Keratinocyte (primary cell): ENCODE measurements at regions not wholly inside any gene's neighbourhood (a gene's known extent, or its start where the extent isn't known, plus 50 kb on each side); places are given as distances from the start of the nearest gene placed in this dataset.

Experiments used
- DNase-seq: peaks from one replicate; pipeline ENCODE4 v3.0.0-alpha.2; 2011; ENCODE audit warnings: low read depth, missing footprints, low spot score
- FAIRE-seq: peaks from 2 replicates; lab custom pipeline; 2011; peaks lifted over from hg19 to GRCh38; lab: Jason Lieb, UNC
- H2AFZ ChIP-seq: 2 replicates; pipeline ENCODE4 v1.6.0; 2012; ENCODE audit warnings: low read length, control low read depth, inconsistent platforms; ENCODE audit not compliant: control insufficient read depth
- H3K27ac ChIP-seq: 2 replicates; pipeline ENCODE4 v1.5.1; 2011; ENCODE audit warnings: low read length; ENCODE audit not compliant: control insufficient read depth, insufficient read depth
- H3K27me3 ChIP-seq: 3 replicates; pipeline ENCODE4 v1.6.0; 2011; ENCODE audit warnings: low read length; ENCODE audit not compliant: control insufficient read depth, insufficient read depth; ENCODE audit errors: extremely low read depth
- H3K36me3 ChIP-seq, 2 experiments: 2 replicates in 1 of 2; 3 replicates in 1 of 2; pipeline ENCODE4 v1.5.1; 2011; ENCODE audit warnings: low read length in 2 of 2, mild to moderate bottlenecking in 1 of 2; ENCODE audit not compliant: control insufficient read depth in 2 of 2, insufficient read depth in 2 of 2; ENCODE audit errors: extremely low read depth in 1 of 2
- H3K4me1 ChIP-seq: 3 replicates; pipeline ENCODE4 v1.5.1; 2011; ENCODE audit warnings: low read length; ENCODE audit not compliant: control insufficient read depth, insufficient read depth; ENCODE audit errors: extremely low read depth
- H3K4me2 ChIP-seq: 3 replicates; pipeline ENCODE4 v1.6.0; 2011; ENCODE audit warnings: low read depth, low read length; ENCODE audit not compliant: control insufficient read depth, insufficient read depth; ENCODE audit errors: extremely low read depth
- H3K4me3 ChIP-seq, 3 experiments: fragments of 200-600 bp in 1 of 3; sonication (generic) in 1 of 3; 2 replicates in 2 of 3; 3 replicates in 1 of 3; pipeline ENCODE4 v1.5.1; 2011 to 2016; ENCODE audit warnings: low read length in 3 of 3, mild to moderate bottlenecking in 3 of 3, control low read depth in 2 of 3, inconsistent platforms in 1 of 3, low read depth in 1 of 3, mixed read lengths in 1 of 3, mixed run types in 1 of 3, moderate library complexity in 1 of 3; ENCODE audit not compliant: control insufficient read depth in 2 of 3, insufficient read depth in 2 of 3; ENCODE audit errors: extremely low read depth in 1 of 3
- H3K79me2 ChIP-seq: 2 replicates; pipeline ENCODE4 v1.6.0; 2012; ENCODE audit warnings: low read length; ENCODE audit not compliant: control insufficient read depth, insufficient read depth
- H3K9ac ChIP-seq: 3 replicates; pipeline ENCODE4 v1.6.0; 2011; ENCODE audit warnings: low read length; ENCODE audit not compliant: control insufficient read depth, insufficient read depth; ENCODE audit errors: extremely low read depth
- H3K9me1 ChIP-seq: 3 replicates; pipeline ENCODE4 v1.6.0; 2011; ENCODE audit warnings: low read length; ENCODE audit not compliant: control insufficient read depth, insufficient read depth; ENCODE audit errors: extremely low read depth
- H3K9me3 ChIP-seq: 2 replicates; pipeline ENCODE4 v1.5.1; 2012; ENCODE audit warnings: low read depth, low read length; ENCODE audit not compliant: control insufficient read depth
- H4K20me1 ChIP-seq: 3 replicates; pipeline ENCODE4 v1.6.0; 2011; ENCODE audit warnings: low read length; ENCODE audit not compliant: control insufficient read depth, insufficient read depth; ENCODE audit errors: extremely low read depth
- EZH2 ChIP-seq: IDR thresholded peaks from one replicate; pipeline ENCODE4 v1.6.1; 2012; ENCODE audit warnings: inconsistent platforms, mild to moderate bottlenecking, low read length, moderate library complexity
- dilution Hi-C: fragments of 300-500 bp; cut with MboI; formaldehyde crosslinking; loops from one replicate; pipeline ENCODE4 v1.7.0; 2020; ENCODE audit warnings: low sequenced_read_pairs; ENCODE audit not compliant: extremely low pct_ligation_motif_present
- TF ChIP-seq, protein P1 (sequence below), 3 experiments: IDR thresholded peaks in 1 of 3; conservative IDR thresholded peaks in 1 of 3; optimal IDR thresholded peaks in 1 of 3; 2 replicates in 2 of 3; 3 replicates in 1 of 3; pipeline versions ENCODE3 to v1.5.1; 2011; ENCODE audit warnings: low read length in 3 of 3, mild to moderate bottlenecking in 3 of 3, moderate library complexity in 2 of 3, control low read depth in 1 of 3, inconsistent platforms in 1 of 3; ENCODE audit not compliant: insufficient read depth in 2 of 3; ENCODE audit errors: extremely low read depth in 1 of 3

DNA sequence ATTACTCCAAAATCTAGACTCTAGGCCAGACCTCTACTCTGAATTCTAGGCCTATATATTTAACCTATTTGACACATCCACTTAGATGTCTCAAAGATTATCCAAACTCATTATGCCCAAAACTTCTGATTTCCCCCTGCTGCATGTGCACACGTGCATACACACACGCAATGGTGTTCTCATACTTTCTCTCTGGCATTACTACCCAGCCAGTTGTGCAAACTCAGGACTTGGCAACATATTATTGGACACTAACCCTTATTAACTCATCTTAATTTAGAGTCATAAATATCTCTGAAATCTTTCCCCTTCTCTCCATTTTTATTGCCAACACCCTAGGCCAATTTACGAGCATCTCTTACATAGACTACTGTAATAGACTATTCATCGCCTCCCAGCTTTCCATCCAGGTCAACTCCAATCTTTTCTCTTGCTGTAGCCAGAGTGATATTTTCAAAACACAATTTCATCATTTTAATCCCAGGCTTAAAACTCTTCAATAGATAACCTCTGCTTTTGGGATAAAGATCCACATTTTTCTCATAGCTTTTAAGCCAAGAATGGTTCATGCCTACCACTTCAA lies 141.2 kb upstream of the VLDLR start:
- FAIRE-seq: no peak

DNA sequence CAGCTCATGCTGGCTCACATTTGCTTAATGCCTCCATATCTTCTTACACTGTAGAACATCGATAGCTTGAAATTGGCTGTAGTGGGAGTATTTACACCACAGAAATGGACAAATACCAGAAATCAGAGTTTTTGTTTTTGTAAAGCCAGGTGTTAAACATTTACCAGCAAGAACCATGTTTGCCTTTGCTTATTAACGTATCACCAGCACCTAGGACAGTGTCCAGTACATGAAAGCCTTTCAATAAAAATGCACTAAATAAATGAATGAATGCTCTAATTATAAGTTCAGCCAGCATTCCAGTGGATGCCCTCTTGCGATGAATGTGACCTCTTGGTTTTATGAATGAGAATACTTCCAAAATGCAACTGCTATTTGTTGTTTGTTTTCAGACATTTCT lies 140.4 kb upstream of the VLDLR start:
- DNase-seq (no peak), FAIRE-seq (no peak)
- H3K9me1 ChIP-seq: no peaks in the 10 kb centered on the region
- H3K27me3 ChIP-seq: no peaks in the 10 kb centered on the region
- H3K9ac ChIP-seq: no peak overlapping the region
- dilution Hi-C loops: no loop called here
- H3K36me3 ChIP-seq: no peaks in the 10 kb centered on the region
- H2AFZ ChIP-seq: no peak overlapping the region
- no peak overlapping the region for H3K4me3 ChIP-seq
- no peaks in the 10 kb centered on the region for H3K4me1 ChIP-seq
- no peaks in the 10 kb centered on the region for H3K9me3 ChIP-seq
- no peak overlapping the region for H3K4me2 ChIP-seq
- no peak overlapping the region for H3K27ac ChIP-seq
- H4K20me1 ChIP-seq: no peaks in the 10 kb centered on the region
- TF ChIP-seq, protein P1, sequence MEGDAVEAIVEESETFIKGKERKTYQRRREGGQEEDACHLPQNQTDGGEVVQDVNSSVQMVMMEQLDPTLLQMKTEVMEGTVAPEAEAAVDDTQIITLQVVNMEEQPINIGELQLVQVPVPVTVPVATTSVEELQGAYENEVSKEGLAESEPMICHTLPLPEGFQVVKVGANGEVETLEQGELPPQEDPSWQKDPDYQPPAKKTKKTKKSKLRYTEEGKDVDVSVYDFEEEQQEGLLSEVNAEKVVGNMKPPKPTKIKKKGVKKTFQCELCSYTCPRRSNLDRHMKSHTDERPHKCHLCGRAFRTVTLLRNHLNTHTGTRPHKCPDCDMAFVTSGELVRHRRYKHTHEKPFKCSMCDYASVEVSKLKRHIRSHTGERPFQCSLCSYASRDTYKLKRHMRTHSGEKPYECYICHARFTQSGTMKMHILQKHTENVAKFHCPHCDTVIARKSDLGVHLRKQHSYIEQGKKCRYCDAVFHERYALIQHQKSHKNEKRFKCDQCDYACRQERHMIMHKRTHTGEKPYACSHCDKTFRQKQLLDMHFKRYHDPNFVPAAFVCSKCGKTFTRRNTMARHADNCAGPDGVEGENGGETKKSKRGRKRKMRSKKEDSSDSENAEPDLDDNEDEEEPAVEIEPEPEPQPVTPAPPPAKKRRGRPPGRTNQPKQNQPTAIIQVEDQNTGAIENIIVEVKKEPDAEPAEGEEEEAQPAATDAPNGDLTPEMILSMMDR (optimal IDR thresholded peaks at IDR 0.05 in 1 of 3, IDR thresholded peaks at IDR 0.05 in 1 of 3, conservative IDR thresholded peaks at IDR 0.05 in 1 of 3; ENCODE audit: extremely low read depth in 1 of 3, insufficient read depth in 2 of 3, low read length in 3 of 3): no peak
- no peak for TF ChIP-seq EZH2
- H3K79me2 ChIP-seq: no peaks in the 10 kb centered on the region

More for the DNA sequence above, 141.2 kb upstream of the VLDLR start:
- no peaks in the 10 kb centered on the region for H3K27me3 ChIP-seq
- H3K4me2 ChIP-seq: no peak overlapping the region
- DNase-seq: no peak
- no peaks in the 10 kb centered on the region for H3K79me2 ChIP-seq
- no peaks in the 10 kb centered on the region for H3K36me3 ChIP-seq
- no peaks in the 10 kb centered on the region for H3K9me3 ChIP-seq
- no peaks in the 10 kb centered on the region for H3K4me1 ChIP-seq
- TF ChIP-seq EZH2: no peak
- TF ChIP-seq, protein P1 (optimal IDR thresholded peaks at IDR 0.05 in 1 of 3, IDR thresholded peaks at IDR 0.05 in 1 of 3, conservative IDR thresholded peaks at IDR 0.05 in 1 of 3; ENCODE audit: extremely low read depth in 1 of 3, insufficient read depth in 2 of 3, low read length in 3 of 3): no peak
- no peaks in the 10 kb centered on the region for H4K20me1 ChIP-seq
- no peaks in the 10 kb centered on the region for H3K9me1 ChIP-seq
- H3K4me3 ChIP-seq: no peak overlapping the region
- no peak overlapping the region for H2AFZ ChIP-seq
- H3K9ac ChIP-seq: no peak overlapping the region
- dilution Hi-C loops: no loop called here
- H3K27ac ChIP-seq: no peak overlapping the region
